LNCAP (cell line): ENCODE measurements at regions not wholly inside any gene's neighbourhood (a gene's known extent, or its start where the extent isn't known, plus 50 kb on each side); places are given as distances from the start of the nearest gene placed in this dataset.

ENCODE experiments used
- TF ChIP-seq, protein P1 (sequence below): fragments of 450-650 bp; IDR thresholded peaks from 2 replicates; pipeline ENCODE4 v1.5.1; 2017; ENCODE audit warnings: mild to moderate bottlenecking

GRCh38 chr10:120997756-120998155 is 146.6 kb downstream of the WDR11 start:
- TF ChIP-seq, protein P1, sequence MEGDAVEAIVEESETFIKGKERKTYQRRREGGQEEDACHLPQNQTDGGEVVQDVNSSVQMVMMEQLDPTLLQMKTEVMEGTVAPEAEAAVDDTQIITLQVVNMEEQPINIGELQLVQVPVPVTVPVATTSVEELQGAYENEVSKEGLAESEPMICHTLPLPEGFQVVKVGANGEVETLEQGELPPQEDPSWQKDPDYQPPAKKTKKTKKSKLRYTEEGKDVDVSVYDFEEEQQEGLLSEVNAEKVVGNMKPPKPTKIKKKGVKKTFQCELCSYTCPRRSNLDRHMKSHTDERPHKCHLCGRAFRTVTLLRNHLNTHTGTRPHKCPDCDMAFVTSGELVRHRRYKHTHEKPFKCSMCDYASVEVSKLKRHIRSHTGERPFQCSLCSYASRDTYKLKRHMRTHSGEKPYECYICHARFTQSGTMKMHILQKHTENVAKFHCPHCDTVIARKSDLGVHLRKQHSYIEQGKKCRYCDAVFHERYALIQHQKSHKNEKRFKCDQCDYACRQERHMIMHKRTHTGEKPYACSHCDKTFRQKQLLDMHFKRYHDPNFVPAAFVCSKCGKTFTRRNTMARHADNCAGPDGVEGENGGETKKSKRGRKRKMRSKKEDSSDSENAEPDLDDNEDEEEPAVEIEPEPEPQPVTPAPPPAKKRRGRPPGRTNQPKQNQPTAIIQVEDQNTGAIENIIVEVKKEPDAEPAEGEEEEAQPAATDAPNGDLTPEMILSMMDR: no peak

GRCh38 chr10:120998251-120998650 is 147.1 kb downstream of the WDR11 start:
- TF ChIP-seq, protein P1: no peak

GRCh38 chr10:120998782-120999285 is 147.7 kb downstream of the WDR11 start:
- TF ChIP-seq, protein P1: no peak

DNA sequence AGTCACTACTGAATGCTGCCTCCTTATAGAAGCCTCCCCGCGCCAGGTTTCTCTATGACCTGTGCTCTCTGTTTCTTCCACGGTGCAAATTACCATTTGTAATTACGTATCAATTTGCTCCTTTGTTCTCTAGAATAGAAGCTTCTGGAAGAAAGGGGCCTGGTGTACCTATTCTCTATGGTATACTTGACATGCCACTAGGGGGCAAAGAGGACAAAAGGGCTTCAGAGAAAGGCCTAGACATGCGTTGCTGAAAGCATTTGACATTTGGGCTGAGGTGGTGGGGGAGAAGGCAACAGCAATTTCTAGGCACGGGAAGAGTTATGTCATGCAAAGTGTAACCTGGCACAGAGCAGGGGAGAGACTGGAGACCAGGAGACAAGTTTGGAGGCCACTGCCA is 148.7 kb downstream of the WDR11 start:
- TF ChIP-seq, protein P1: no peak; the same call in 1 of the 2 replicates

- TF ChIP-seq, protein P1: no peak
These were observed 151.5 kb downstream of the WDR11 start for GRCh38 chr10:121002586-121003205.

DNA sequence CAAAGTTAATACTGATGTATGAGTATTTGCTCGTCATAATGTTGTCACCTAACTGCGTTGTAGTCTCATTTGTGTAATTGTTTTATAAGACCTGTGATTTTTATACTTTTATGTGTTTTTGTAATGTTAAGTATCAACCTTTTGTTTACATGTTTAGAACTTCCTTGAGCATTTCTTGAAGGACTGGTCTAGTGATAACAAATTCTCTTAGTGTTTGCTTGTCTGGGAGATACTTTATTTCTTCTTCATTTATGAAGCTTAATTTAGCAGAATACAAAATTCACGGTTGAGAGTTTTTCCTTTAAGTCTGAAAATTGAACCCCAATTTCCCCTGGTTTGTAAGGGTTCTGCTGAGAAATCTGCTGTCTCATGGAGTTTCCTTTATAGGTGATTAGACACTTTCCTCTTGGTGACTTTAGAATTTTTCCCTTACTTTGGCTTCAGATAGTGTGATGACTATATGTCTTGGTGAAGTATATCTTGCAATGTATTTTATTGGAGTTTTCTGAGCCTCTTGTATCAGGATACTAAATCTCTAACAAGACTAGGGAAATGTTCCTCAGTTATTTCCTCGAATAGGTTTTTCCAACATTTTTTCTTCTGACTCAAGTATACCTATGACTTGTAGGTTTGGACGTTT is 154.9 kb downstream of the WDR11 start:
- TF ChIP-seq, protein P1: no peak

GRCh38 chr10:121007264-121007663 is 156.1 kb downstream of the WDR11 start:
- TF ChIP-seq, protein P1: no peak
